GM13977 (cell line): ENCODE measurements at regions not wholly inside any gene's neighbourhood (a gene's known extent, or its start where the extent isn't known, plus 50 kb on each side); places are given as distances from the start of the nearest gene placed in this dataset.
"Not testable (repeated sequence)": the region's sequence is repeated elsewhere in the genome, so short reads cannot be mapped to it uniquely, and the experiment has no call there.

Experiments used
- DNase-seq: peaks from one replicate; pipeline ENCODE4 v3.0.0; 2012; ENCODE audit warnings: low spot score
- CTCF ChIP-seq: IDR thresholded peaks from 2 replicates; pipeline ENCODE4 v1.5.1; 2012; ENCODE audit warnings: mild to moderate bottlenecking, control low read depth; ENCODE audit not compliant: insufficient read depth; ENCODE audit errors: extremely low read depth, missing control alignments
- in situ Hi-C: fragments of 300-500 bp; cut with MboI; formaldehyde crosslinking; loops from one replicate; pipeline ENCODE4 v1.12.0; 2022; ENCODE audit warnings: low sequenced_read_pairs, low pct_unique_long_range_greater_than_20kb, mixed read lengths, inconsistent platforms; ENCODE audit not compliant: unreplicated experiment

GRCh38 chrX:37509349-37509748 lies 62.1 kb upstream of the LANCL3 start:
- peak; percentile 22 for TF ChIP-seq CTCF
- in situ Hi-C loops = loop anchor here (25.0 kb wide), 1 partner anchor 328 kb away; the partner anchor contains the start of gene DYNLT3
- no peak for DNase-seq

- in situ Hi-C loops = loop anchor here (25.0 kb wide), 1 partner anchor 321 kb away; the partner anchor contains the start of gene DYNLT3
- not testable (repeated sequence) for DNase-seq
These were observed 54.9 kb upstream of the LANCL3 start for GRCh38 chrX:37516512-37516911.

- in situ Hi-C loops = loop anchor here (25.0 kb wide), 1 partner anchor 318 kb away; the partner anchor contains the start of gene DYNLT3
- not testable (repeated sequence) for DNase-seq
These were observed 52.2 kb upstream of the LANCL3 start for GRCh38 chrX:37519261-37519660.

GRCh38 chrX:37520860-37521450 lies 50.5 kb upstream of the LANCL3 start:
- in situ Hi-C loops = loop anchor here (25.0 kb wide), 1 partner anchor 316 kb away; the partner anchor contains the start of gene DYNLT3

More at GRCh38 chrX:37520860-37521450, 50.5 kb upstream of the LANCL3 start:
- DNase-seq = not testable (repeated sequence)
